HG02623 (cell line): ENCODE measurements at regions not wholly inside any gene's neighbourhood (a gene's known extent, or its start where the extent isn't known, plus 50 kb on each side); places are given as distances from the start of the nearest gene placed in this dataset.
"Not testable (repeated sequence)": the region's sequence is repeated elsewhere in the genome, so short reads cannot be mapped to it uniquely, and the experiment has no call there.

ENCODE experiments used
- ATAC-seq: cut with Tn5 transposase; IDR thresholded peaks from one replicate; pipeline ENCODE4 v1.9.1; 2021; ENCODE audit warnings: moderate library complexity; ENCODE audit not compliant: unreplicated experiment

DNA sequence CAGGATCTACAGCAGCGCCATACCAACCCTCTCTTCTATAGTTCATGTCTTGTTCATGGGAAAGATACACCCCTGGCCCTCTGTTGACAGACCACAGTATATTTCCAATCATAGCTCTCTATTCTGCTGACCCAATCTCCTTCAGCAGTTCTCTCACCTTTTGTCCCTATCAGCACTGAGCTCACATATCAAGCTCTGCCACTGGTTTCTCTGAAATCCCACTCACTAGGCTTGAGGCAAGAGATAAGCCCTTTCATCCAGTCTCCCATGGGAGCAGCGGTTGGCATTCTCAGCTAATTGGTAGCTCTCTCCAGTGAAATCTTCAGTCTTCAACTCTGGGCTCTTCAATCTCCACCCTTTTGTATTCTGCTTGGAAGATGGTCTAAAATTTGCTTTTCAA lies 313.4 kb downstream of the GJA1 start:
- no peak for ATAC-seq

DNA sequence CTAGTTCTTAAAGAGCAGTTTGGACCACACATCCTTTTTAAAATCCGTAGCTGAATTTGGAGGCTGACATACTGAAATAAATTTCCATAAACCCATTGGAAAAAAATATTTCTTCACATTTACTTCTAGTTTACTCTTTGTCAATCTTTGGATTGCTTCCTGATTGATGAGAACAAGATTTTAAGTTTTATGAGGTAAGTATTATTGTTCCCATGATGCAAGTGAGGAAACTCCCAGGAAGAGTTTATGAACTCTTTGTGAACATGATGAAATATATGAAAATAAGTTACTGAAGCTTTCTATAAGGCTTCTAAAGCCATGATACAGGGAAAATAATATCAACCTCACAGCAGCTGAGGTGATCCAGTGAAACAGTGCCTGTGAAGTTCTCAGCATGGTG lies 320.0 kb downstream of the GJA1 start:
- no peak for ATAC-seq

DNA sequence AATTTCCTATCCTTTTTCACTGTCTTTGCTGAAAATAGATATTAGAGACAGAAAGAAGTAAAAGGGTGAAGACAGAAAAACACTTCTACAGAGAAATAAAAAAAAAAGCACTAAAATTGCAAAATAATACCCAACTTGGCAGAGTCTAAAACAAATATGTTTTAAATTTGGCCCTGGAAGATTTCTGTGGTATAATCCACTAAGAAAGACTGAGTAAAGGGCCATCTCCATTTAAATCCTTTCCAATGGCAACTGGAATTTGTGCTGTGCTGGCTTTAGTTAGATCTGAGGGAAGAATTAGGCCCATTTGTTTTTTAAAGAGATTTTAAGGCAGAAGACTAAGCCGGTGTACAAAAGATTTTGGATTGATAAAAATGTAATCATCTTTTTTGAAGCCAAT lies 321.2 kb downstream of the GJA1 start:
- ATAC-seq: no peak

DNA sequence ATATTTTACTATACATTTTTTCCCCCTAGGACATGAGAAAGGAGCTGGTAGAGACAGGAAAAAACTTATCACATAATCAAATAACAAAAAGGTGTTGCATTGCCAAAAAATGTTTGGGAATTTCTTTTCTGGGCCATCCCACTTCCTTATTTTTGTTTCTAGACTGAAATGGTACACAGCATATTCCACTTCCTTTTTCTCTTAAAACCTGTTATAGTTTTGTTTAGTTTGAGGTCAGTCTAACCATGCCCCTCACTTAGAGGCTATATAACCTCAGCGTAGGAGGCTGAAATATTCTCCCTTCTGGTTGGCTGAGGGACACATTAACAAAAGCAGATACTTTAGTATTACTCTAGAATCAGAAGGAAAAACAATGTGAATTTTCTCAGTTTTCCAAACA lies 323.9 kb downstream of the GJA1 start:
- peak; percentile 75 for ATAC-seq

DNA sequence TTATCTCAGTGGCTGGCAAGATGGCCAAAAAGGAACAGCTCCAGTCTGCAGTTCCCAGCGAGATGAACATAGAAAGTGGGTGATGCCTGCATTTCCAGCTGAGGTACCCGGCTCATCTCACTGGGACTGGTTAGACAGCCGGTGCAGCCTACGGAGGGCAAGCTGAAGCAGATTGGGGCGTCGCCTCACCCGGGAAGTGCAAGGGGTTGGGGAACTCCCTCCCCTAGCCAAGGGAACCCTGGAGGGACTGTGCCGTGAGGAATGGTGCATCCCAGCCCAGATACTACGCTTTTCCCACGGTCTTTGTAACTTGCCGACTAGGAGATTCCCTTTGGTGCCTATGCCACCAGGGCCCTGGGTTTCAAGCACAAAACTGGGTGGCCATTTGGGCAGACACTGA lies 324.7 kb downstream of the GJA1 start:
- ATAC-seq: no peak

DNA sequence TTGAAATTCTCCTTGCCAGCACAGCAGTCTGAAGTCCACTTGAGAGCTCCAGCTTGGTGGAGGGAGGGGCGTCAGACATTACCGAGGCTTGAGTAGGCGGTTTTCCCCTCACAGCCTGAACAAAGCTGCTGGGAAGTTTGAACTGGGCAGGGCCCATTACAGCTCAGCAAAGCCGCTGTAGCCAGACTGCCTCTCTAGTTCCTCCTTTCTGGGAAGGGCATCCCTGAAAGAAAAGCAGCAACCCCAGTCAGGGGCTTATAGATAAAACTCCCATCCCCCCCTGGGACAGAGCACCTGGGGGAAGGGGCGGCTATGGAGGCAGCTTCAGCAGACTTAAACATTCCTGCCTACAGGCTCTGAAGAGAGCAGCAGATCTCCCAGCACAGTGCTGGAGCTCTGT lies 325.3 kb downstream of the GJA1 start:
- no peak for ATAC-seq

DNA sequence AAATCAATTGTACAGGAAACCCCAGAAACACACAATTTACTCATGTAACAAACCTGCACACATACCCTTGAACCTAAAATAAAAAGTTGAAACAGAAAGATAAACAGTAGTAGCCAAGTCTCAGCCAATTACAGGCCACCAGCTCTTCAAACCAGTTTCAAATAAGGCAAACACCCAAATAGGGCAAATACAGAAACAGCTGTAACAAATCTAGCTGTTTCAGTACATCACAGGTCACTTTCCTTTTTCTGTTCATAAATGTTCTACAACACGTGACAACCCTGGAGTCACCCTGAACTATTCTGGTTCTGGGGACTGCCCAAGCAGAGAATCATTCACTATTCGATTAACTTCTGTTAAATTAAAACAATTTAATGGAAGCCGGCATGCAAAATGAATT lies 329.0 kb downstream of the GJA1 start:
- ATAC-seq: peak; percentile 88

DNA sequence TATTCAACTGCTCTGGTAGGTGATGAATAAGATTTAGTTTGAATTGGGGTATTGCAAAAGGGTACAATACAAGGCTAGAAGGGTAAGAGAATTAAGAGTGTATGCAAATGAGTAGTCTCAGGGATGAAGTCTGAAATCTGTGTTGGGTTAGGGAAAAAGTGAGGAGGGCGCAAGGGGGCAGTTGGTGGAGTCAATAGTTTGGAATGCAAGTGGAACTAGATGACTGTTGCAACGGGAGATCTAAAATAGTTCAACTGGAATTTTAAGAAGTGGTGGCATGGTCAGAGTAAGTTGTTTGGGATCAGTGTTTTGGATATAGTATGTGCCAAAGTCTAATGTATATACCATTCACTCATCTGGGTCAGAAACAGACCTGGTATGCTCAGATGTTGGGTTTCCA lies 329.6 kb downstream of the GJA1 start:
- no peak for ATAC-seq

DNA sequence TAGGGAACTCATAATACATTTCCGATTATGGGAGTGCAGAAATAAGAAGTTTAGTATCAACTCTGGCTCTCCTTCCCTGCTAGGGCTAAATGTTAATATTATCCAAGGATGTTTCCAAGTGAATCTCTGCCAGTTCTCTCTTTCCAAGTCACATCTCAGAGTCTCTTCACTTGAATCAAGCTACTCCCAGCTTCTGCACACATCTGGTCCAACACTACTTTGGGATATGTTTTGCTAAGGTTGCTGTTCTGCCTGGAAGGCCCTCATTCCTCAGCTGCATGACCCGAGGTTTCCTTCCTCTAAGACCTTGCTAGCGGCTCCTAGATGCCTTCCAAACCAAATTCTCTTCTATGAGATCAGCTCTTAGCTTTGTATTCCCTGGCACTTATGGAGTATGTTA lies 331.8 kb downstream of the GJA1 start:
- no peak for ATAC-seq

DNA sequence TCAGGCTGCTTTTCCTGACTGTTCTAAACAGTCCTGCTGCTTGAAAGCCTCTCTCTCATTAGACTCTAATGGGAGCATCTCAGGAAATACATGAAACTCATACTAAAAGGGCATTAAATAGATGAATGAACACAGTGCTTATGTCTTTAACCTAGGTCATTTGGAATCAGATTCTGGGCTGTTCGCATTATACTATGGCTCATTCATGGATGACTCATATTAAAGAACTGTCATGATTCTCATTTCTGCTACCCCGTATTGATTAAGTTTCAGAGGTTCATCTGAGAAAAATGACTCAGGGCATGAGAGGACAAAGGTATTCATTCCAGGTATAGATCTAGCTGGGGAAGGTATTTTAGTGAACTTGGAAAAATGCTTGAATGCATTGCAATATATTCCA lies 335.5 kb downstream of the GJA1 start:
- ATAC-seq: peak; percentile 41

DNA sequence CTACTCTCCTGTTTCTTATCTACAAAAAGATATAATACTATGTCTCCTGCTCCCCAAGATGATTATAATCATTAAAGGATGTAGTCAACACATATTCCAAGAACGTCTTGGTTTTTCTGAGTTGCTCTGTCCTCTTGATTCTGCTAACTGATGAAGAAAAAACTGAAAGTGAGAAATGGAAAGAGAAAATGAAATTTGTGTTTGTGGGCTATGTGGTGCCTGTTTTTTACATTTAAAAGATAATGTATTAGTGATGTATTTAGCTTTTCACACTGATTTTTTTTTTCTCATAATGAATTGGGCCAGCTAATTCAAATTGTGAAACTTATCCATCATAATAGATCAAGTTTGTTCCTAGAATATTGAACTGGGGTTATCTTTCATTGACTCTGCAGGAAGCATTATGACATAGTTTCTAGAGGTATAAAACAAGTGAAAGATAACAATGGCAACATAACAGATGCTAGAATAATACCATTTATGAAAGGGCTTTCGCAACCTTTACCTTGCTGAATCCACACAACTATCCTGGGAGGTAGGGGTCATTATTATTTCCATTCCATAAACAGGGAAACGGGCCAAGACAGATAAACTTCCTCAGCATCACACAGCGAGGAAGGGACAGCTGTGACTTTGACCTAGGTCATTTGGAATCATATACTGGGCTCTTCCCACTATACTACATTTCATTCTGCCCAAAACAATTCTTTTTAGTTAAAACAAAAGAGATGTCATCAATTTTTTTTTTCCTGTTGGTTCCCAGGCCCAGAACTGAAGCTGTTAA lies 336.7 kb downstream of the GJA1 start:
- ATAC-seq: peak; percentile 87

DNA sequence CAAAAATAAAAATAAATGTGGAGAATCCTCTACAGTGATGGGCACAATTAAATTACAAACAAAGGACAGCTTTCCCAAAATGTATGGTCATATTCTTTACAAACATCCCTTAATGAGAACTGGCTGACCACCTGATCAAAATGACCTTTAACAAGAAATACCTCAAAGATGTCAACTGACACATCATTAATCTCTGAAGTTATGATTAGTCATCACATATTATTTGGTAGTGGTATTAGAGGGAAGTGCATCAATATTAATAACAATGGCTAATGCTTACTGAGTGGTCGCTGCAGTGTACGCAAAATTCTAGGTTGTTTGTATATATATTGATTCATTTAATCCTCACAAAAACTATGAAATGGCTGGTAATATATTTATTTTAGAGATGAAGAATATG lies 340.6 kb downstream of the GJA1 start:
- ATAC-seq: no peak

DNA sequence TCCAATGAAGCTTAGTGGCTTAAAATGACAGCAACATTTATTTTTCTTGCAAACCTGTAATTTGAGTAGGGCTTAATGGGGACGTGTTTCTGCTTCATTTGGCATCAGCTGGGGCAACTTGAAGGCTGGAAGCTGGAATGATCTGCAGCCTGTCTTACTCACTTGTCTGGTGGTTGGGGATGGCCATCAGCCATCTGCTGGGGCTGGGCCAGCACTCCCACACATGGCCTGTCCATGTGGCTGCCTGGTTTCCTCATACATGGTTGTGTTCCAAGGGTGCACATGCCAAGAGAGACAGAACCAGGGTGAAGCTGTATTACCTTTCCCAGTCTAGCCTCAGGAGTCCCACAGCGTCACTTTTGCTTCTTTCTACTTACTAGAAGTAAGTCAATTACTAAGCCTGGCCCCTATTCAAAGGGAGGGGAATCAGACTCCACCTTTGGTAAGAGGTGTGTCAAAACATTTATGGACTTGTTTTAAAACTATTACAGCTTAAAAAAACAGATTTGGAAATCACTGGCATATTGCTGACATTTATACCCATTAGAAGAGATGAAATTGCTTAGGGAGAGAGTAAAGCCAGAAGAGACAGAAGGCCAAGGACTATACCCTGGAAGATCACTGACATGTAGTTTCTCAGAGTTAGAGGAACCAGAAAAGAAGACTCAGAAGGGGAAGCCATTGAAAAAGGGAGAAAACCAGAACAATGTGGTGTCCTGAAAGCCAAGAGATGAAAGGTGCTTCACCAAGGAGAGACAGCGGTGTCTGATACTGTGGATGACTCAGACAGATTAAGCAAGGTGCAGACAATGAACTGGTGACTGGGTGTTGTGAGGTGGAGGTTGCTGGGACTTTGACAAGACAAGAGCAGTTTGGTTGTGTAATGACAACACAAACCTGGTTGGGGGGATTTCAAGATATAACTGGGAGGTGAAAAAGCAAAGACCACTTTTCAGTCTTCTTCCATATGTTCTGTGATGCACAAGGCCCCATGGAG lies 345.2 kb downstream of the GJA1 start:
- ATAC-seq: no peak

DNA sequence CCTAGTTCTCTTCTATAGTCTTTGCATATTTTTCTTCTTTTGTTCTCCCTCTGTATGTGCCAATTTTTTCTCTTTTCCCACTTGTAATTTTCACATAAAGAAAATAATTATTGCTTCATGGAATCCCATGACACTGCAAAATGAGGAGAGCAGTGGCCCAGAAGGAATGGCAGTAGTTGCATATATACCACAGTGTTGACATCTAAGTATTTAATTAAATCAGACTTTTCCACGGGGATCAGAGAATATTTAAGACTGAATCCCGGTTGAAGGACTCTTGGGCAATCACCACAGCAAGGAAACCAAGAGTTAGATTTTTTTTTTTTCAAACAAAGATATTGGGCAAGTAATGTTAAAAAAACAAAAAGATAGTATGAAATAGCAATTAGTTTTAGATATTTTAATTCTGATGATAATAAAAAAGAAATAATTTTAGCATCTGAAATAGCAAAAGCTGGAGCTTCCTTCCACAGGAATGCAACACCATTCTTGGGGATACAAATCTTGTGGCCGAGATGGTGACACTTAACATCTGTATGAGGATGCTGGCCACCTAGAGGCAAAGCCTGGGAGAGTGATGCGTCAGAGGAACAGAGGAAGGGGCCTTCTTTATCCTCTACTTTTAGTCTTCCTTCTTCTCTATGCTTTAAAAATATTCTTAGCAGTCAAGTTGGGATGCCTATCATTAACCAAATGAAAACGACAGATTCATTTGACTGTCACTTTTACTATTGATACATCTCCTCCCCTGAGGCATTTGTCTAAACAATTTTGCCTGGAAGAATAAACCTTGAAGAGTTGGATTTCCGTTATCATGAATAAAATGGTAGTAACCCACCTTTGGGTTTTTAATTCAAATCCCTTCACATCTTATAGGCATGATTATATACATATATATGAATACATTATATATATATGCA lies 356.2 kb downstream of the GJA1 start:
- ATAC-seq: no peak

DNA sequence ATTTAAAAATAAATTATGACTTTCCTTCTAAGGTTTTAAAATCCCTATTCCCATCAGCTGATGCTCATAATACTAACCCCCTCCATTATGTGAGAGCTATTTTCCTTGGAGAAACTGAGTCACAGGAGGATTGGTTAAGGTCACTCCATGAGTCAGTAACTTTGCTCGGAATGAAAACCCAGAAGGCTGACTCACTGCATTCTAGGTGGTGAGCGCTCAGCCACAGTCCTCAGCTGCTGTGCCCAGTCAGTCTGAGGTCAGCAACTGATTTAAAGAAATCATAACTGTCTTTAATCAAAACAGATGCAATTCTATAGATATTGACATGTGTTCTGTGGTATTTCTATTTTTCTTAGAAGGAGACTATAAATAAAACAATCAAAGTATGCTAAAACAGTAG lies 359.2 kb downstream of the GJA1 start:
- ATAC-seq: no peak

DNA sequence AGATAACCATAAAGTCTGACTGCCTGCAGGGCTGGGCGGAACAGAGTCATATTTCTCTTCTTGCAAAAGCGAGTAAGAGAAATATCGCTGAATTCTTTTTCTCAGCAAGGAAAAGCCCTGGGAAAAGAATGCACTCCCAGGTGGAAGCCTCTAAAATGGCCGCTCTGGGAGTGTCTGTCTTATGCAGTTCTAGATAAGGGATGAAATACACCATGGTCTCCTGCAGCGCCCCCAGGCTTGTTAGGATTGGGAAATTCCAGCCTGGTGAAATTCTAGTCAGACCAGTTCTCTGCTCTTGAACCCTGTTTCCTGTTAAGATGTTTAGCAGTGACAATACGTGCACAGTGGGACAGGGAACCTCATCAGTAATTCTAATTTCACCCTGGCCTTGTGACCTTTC lies 362.2 kb downstream of the GJA1 start:
- ATAC-seq: not testable (repeated sequence)

DNA sequence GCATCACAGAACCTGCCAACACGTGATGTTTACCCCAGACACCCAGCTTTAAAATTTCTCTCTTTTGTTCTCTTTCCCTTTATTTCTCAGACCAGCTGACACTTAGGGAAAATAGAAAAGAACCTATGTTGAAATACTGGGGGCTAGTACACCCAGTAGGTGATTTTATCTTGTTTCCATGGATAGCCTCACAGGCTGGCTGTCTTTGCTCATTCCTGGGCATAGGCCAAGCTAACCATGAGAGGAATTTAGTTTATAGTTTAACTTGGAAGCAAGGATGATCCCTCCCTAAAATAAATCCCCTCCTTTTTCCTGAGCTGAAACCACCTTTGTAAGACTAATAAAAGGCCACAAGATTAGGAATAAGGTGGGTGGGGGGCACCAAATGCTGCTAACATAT lies 362.7 kb downstream of the GJA1 start:
- not testable (repeated sequence) for ATAC-seq

DNA sequence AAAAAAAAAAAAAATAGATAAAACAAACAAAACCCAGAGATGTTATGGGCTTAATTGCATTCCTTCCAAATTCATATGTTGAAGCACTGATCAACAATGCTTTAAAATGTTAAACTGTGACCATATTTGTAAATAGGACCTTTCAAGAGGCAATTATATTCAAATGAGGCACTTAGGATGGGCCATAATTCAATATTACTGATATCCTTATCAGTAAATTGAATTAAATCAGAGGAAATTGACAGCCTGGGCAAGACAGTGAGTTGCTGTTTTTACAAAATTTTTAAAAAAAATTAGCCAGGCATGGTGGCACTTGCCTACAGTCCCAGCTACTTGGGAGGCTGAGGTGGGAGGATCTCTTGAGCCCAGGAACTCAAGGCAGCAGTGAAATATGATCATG lies 364.1 kb downstream of the GJA1 start:
- no peak for ATAC-seq

DNA sequence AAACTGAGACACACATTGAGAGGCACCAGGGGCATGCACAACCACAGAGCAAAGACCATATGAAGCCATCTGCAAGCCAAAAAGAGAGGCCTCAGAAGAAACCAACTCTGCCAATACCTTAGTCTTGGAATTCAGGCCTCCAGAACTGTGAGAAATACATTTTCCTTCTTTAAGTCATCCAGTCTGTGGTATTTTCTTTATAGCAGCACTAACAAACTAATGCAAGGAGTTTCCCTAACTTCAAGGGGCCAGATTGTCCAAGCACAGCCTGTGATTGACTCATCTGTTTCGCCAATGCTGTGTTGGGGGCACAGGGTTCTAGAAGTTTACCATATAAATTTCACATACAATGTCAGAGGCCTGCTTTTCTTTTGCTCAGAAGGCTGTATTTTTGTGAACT lies 364.6 kb downstream of the GJA1 start:
- no peak for ATAC-seq

DNA sequence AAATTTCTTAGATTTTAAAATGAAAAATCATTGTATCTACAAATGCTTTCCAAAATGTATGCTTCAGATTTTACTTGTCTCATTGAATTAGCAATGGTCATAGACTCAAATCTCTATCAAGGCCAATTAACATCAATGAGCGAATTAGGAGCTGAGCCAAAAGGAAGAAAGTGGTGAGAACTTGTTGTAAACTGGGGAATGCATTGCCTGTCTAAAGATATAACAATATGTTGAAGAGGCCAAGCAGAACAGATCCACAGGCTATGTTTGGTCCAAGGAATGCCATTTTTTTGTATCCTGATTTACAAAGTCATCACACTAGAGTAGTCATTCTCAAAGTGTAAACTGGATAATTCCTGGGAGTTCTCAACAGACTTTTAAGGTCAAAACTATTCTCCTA lies 370.7 kb downstream of the GJA1 start:
- no peak for ATAC-seq

DNA sequence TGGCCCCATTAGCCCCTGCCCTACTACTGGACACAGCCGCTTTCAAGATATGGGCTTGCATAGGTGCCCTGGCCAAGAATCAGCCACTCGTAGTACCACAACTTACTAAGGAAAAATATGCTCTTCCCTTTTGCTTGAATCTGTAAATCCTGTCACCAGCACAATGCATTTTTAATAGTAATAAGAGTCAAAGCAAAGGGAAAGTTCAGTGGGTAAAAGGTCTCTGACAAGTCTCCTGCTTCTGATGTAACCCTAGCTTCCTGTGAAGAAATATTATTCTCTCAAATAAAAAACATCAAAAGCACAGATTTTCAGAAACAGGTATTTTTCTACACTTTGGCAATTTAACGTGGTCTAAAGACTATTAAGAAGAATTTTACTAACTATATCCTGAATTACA lies 373.8 kb downstream of the GJA1 start:
- no peak for ATAC-seq
